HG02981 (cell line): ENCODE measurements at regions not wholly inside any gene's neighbourhood (a gene's known extent, or its start where the extent isn't known, plus 50 kb on each side); places are given as distances from the start of the nearest gene placed in this dataset.

Experiments used
- ATAC-seq: cut with Tn5 transposase; IDR thresholded peaks from one replicate; pipeline ENCODE4 v1.9.1; 2021; ENCODE audit warnings: mild to moderate bottlenecking, moderate library complexity; ENCODE audit not compliant: unreplicated experiment

DNA sequence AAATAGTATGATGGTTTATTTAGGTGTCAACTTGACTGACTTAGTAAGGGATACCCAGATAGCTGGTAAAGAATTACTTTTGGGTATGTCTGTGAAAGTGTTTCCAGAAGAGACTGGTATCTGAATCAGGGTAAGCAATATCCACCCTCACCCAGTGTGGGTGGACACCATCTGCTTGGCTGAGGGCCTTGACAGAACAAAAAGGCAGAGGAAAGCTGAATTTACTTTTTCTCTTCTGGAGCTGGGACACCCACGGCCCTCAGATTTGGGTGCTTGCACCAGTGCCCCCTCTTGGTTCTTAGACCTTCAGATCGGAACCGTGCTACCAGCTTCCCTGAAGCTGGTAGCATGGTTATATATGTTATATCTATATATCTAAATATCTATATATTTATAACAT, 489.5 kb upstream of the MPDZ start:
- ATAC-seq: no peak

DNA sequence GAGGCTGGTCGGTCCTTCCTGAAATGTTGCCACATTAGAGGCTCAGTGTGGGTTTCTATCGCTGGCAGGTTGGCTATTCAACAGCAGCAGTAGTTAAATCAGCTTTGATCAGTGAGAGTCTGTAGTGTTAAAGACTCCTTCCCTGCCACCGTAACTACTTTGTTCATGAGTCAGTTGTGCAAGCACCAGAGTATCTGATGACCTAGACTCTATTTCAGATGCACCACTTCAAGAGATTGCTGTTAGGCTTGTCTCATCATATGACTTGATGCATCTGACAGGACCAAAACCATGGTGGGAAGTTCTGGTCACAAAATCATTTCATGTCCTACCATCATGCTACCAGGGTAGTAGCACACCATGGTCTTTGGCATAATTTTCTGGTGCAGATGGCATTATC, 482.7 kb upstream of the MPDZ start:
- ATAC-seq: no peak

- no peak for ATAC-seq
Observed at GRCh38 chr9:13759551-13759950, 480.1 kb upstream of the MPDZ start.

GRCh38 chr9:13758936-13759335, 479.4 kb upstream of the MPDZ start:
- no peak for ATAC-seq

DNA sequence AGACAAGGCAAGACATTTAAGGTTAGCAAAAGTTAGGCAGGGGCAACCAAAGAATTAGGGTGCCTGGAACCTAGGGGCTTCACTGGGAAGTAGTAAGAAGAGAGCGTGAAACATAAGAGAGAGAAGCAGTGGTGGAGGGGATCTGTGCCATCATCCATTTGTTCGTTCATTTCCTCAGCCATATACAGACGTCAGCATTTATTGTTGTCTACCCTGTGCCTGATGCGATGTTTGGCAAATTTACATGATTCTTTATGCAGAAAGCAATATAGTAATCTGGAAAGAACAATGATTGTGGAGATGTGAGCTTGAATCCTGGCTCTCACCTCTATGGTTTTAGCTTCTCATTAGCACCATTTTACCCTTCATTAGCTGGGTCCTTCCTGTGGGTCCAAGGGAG, 477.5 kb upstream of the MPDZ start:
- no peak for ATAC-seq

DNA sequence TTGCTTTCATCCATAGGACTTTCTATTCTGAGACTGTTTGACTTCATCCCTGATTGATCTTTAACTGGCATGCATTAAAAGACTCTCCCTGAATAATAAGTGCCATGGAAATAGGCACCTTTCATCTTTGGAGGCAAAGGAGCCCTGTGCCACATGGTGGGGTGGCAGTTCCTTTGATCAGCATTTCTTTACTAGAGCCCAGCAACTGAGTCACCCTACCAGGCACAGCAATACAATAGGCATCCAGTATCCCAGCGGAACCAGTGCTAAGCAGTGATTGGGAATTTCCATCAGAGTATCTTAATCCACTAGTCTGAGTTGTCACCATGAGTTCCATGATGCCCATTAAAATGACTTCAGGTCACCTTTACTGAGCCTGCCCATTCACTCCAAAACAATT, 476.1 kb upstream of the MPDZ start:
- no peak for ATAC-seq

- ATAC-seq: no peak
Observed at GRCh38 chr9:13750639-13751038, 471.1 kb upstream of the MPDZ start.

DNA sequence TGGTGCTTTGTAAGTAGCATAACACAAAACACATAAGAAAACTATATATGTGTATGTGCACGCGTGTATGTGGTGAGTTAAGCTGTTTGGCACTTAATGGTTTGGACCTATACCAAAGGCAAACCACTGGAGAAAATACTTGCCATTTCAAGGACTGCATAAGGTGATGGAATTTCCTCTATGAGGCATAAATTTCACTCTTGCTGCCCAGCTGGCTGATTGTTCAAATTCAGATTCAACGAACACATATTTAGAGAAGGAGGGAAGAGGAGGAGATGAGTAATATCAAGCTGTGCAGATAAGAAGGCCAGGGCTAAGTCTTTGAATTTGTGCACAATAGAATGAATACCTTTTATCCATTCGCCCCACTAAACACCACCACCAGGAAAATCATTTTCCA, 470.6 kb upstream of the MPDZ start:
- no peak for ATAC-seq

GRCh38 chr9:13746876-13747275, 467.4 kb upstream of the MPDZ start:
- no peak for ATAC-seq

- ATAC-seq: no peak
Observed at GRCh38 chr9:13744261-13744901, 464.9 kb upstream of the MPDZ start.

- ATAC-seq: no peak
Observed at GRCh38 chr9:13737885-13738284, 458.4 kb upstream of the MPDZ start.

DNA sequence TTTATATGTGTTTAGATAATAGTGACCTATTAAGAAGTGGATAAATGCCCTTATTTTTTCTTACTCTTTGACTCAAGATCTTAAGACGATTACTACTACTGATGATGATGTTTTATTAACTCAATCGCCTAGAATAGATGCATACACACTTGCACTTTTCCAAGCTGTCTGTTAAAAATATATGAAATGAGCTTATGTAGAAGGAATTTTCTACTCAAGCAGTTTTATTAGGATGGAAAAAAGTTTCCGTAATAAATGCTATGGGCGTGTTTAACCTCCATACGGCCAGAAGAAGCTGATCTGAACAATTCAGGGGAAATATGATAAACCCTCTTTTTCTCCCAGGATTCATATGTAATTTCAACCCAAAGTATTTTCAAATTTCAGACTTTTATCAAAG, 455.7 kb upstream of the MPDZ start:
- no peak for ATAC-seq

DNA sequence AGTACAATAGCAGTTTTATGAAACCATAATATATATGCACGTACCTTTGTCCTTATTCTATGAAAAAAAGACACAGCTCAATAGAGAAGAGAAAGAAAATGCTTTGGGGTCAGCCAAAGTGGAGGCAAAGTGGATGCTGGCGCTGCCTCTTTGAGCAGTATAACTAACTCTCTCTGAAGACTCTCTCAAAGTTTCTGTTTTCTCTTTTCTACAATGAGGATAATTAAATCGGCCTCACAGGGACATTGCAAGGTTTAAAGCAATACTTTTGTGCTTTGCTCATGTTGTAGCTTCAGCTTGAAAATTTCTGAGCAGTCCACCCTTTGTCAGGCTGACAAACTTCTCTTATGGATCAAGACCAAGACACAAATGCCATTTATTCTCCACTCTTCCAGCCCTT, 455.1 kb upstream of the MPDZ start:
- no peak for ATAC-seq

DNA sequence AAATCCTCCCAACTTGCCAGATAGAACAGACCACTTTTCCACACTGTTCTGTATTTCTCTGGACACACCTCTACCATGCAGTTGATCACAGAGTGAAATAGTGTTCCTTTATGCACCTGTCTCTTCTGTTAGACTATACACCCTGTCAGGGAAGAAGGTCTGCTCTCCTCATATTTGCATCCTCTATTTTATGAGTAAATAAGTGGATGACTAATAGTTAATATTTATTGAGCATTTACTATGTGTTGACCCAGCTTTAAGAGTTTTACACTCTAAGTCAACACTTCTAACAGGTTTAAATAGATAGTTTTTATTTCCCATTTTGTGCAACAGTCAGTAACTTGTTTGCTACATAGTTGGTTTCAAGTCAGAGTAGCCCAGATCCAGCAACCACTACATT, 452.8 kb upstream of the MPDZ start:
- no peak for ATAC-seq

GRCh38 chr9:13731637-13732036, 452.1 kb upstream of the MPDZ start:
- ATAC-seq: no peak

GRCh38 chr9:13729955-13730354, 450.5 kb upstream of the MPDZ start:
- no peak for ATAC-seq

DNA sequence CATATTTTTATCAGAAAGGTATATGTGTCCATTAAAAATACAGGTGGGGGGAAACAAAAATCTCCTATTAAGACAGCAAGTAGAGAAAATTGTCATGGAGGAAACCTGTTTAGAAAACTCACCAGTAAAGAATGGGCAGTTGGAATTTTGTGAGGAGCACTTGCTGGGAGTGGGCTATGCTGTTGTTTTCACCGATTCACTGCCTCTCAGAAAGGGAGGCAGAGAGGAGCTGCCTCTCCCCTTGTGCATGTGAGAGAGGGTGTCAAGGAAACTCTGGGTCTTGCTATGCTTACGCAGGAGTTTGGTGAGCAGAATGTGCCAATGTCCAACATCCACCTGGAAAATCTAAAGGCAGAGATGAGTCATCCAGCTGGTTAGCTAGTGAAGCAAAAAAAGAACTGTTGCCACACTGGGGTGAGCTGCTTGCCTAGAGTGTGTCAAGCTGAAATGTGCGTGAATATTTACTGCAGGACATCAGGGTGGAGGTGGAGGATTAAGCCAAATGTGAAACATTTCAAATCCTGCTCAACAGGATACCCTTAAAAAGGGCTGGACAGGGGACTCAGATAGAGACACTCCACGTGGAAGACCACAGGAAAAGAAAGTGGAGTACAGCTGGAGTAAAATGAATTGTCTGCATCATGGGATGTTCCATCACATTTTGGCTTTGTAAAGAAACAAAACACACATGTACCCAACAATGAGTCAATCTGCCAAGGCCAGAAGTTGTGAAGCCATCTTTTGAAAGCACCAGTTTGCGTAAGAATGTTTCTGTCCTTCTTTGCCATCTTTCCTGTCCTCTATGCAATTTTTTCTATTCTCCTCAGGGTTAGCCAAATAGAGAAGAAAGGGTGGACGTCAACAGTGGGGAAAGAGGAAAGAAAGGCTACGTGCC, 449.7 kb upstream of the MPDZ start:
- ATAC-seq: no peak

GRCh38 chr9:13728131-13728530, 448.6 kb upstream of the MPDZ start:
- ATAC-seq: no peak

GRCh38 chr9:13726746-13727145, 447.3 kb upstream of the MPDZ start:
- no peak for ATAC-seq

DNA sequence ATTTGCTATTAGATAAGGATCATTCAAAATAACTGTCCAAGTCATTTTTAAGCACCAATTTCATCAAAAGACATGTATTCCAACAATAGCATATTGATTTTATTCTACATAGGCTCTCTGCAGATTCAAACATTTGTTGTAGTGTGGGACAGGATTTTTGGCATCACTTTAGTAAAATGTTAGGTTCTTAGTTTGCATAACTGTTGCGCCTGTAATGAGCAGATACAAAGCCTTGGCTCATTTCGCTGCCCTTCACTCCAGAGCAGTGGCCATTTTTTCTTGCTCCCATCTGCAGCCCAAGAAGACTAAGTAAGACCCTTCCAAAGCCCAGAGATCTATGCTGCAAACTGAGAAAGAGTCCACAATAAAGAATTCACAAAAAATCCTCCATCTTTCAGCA, 446.0 kb upstream of the MPDZ start:
- no peak for ATAC-seq

DNA sequence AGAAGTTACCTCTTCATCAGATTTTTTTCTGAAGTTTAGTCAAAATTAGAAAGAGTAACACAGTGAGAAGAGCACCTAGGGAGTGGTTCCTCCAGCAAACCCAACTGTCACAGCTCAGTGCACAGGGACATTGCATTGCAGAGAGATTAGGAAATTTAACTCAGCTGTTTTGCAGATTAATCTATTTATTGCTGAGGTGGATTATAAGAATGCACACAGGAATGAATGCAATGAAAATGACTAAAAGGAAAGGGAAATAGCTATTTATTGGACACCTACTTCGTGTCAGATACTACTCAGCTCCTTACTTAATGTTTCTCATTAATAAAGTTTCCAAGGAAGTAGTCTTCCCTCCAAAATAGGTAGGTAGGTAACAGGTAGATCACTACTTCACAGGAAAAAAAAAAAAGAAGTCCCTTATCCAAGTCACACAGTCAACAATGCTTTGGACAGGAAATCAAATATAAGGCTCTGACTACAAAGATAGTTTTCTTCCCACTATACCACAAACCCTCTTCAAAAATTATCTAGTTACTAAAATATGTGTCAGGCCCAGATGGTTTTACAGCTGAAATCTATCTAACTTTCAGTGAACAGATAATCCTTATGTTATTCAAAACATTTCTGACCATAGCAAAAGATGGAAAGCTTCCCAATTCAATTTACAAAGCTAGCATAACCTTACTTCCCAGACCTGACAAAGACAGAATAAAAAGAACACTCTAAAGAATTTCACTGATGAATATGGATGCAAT, 442.2 kb upstream of the MPDZ start:
- no peak for ATAC-seq
